Uterus (tissue), 2 donors: ENCODE measurements at regions not wholly inside any gene's neighbourhood (a gene's known extent, or its start where the extent isn't known, plus 50 kb on each side); places are given as distances from the start of the nearest gene placed in this dataset.

Source experiments
- POLR2A ChIP-seq, 2 donors: fragments of 450-650 bp; IDR thresholded peaks; one replicate each; pipeline ENCODE4 v1.6.1; 2016; ENCODE audit warnings: antibody characterized with exemption in 2 of 2, mild to moderate bottlenecking in 1 of 2, moderate library complexity in 1 of 2
- TF ChIP-seq, protein P1 (sequence below), 4 experiments: fragments of 200-600 bp in 2 of 4; fragments of 450-650 bp in 2 of 4; sonication (generic) in 2 of 4; IDR thresholded peaks; one replicate each; pipeline ENCODE4 v1.5.1; 2016 to 2019; ENCODE audit warnings: antibody characterized with exemption in 4 of 4, mild to moderate bottlenecking in 2 of 4, moderate library complexity in 1 of 4

- TF ChIP-seq, protein P1, sequence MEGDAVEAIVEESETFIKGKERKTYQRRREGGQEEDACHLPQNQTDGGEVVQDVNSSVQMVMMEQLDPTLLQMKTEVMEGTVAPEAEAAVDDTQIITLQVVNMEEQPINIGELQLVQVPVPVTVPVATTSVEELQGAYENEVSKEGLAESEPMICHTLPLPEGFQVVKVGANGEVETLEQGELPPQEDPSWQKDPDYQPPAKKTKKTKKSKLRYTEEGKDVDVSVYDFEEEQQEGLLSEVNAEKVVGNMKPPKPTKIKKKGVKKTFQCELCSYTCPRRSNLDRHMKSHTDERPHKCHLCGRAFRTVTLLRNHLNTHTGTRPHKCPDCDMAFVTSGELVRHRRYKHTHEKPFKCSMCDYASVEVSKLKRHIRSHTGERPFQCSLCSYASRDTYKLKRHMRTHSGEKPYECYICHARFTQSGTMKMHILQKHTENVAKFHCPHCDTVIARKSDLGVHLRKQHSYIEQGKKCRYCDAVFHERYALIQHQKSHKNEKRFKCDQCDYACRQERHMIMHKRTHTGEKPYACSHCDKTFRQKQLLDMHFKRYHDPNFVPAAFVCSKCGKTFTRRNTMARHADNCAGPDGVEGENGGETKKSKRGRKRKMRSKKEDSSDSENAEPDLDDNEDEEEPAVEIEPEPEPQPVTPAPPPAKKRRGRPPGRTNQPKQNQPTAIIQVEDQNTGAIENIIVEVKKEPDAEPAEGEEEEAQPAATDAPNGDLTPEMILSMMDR (IDR thresholded peaks at IDR 0.05) = no peak
- no peak for TF ChIP-seq POLR2A (IDR thresholded peaks at IDR 0.05)
Measured at GRCh38 chr10:78337016-78337415, 303.4 kb downstream of the RPS24 start.
